ENCODE measurements at regions not wholly inside any gene's neighbourhood (a gene's known extent, or its start where the extent isn't known, plus 50 kb on each side); places are given as distances from the start of the nearest gene placed in this dataset.

GRCh38 chr4:37073226-37073840, 171.2 kb upstream of the NWD2 start:
- DNase-seq (ENCODE audit: low read depth) = no peak

GRCh38 chr4:37082912-37083311, 161.6 kb upstream of the NWD2 start:
- no peak for DNase-seq (ENCODE audit: low read depth)

GRCh38 chr4:37095925-37096324, 148.6 kb upstream of the NWD2 start:
- no peak for DNase-seq (ENCODE audit: low read depth)

- no peak for DNase-seq (ENCODE audit: low read depth)
Observed at GRCh38 chr4:37101182-37101581, 143.4 kb upstream of the NWD2 start.

- no peak for DNase-seq (ENCODE audit: low read depth)
Observed at GRCh38 chr4:37101686-37102085, 142.9 kb upstream of the NWD2 start.

GRCh38 chr4:37109756-37110155, 134.8 kb upstream of the NWD2 start:
- no peak for DNase-seq (ENCODE audit: low read depth)

GRCh38 chr4:37124800-37125199, 119.7 kb upstream of the NWD2 start:
- no peak for DNase-seq (ENCODE audit: low read depth)

- DNase-seq (ENCODE audit: low read depth) = no peak
Observed at GRCh38 chr4:37126051-37126450, 118.5 kb upstream of the NWD2 start.

GRCh38 chr4:37130465-37130864, 114.1 kb upstream of the NWD2 start:
- no peak for DNase-seq (ENCODE audit: low read depth)

- no peak for DNase-seq (ENCODE audit: low read depth)
Observed at GRCh38 chr4:37132351-37132974, 112.1 kb upstream of the NWD2 start.

- DNase-seq (ENCODE audit: low read depth) = no peak
Observed at GRCh38 chr4:37132975-37133360, 111.6 kb upstream of the NWD2 start.

GRCh38 chr4:37138019-37138653, 106.4 kb upstream of the NWD2 start:
- no peak for DNase-seq (ENCODE audit: low read depth)

- DNase-seq (ENCODE audit: low read depth) = no peak
Observed at GRCh38 chr4:37138789-37139188, 105.8 kb upstream of the NWD2 start.

GRCh38 chr4:37139987-37140386, 104.6 kb upstream of the NWD2 start:
- no peak for DNase-seq (ENCODE audit: low read depth)

GRCh38 chr4:37146260-37146659, 98.3 kb upstream of the NWD2 start:
- DNase-seq (ENCODE audit: low read depth) = no peak

- no peak for DNase-seq (ENCODE audit: low read depth)
Observed at GRCh38 chr4:37157476-37158167, 86.9 kb upstream of the NWD2 start.

GRCh38 chr4:37160653-37161052, 83.9 kb upstream of the NWD2 start:
- no peak for DNase-seq (ENCODE audit: low read depth)

GRCh38 chr4:37165844-37166243, 78.7 kb upstream of the NWD2 start:
- no peak for DNase-seq (ENCODE audit: low read depth)

GRCh38 chr4:37169956-37170355, 74.6 kb upstream of the NWD2 start:
- no peak for DNase-seq (ENCODE audit: low read depth)

GRCh38 chr4:37188100-37188499, 56.4 kb upstream of the NWD2 start:
- DNase-seq (ENCODE audit: low read depth) = no peak

All from amniotic epithelial cell (primary cell).